GM12878 (cell line): ENCODE measurements at regions not wholly inside any gene's neighbourhood (a gene's known extent, or its start where the extent isn't known, plus 50 kb on each side); places are given as distances from the start of the nearest gene placed in this dataset.

Experiments used
- ATAC-seq: fragments of 200-7000 bp; cut with Tn5 transposase; 3 replicates; pipeline ENCODE4 v1.9.1; 2020; ENCODE audit warnings: mild to moderate bottlenecking, moderate library complexity
- BruUV-seq: library from RNA; stranded (reverse); fragments of 400-500 nt; replicated peaks from 2 replicates; lab custom pipeline; 2021; lab: Mats Ljungman, UMichigan
- CTCF ChIA-PET: fragments of 300-600 bp; sonication (Branson Sonifier 250); formaldehyde crosslinking; extraction: SDS; loops from one replicate; lab custom pipeline; 2021; ENCODE audit warnings: inconsistent platforms; lab: Yijun Ruan, JAX
- POLR2A ChIA-PET: fragments of 350-600 bp; formaldehyde crosslinking; extraction: SDS; loops from one replicate; lab custom pipeline; 2021; ENCODE audit warnings: inconsistent platforms; lab: Charles Lee
- RAD21 ChIA-PET: fragments of 300-600 bp; sonication (Branson Sonifier 250); formaldehyde crosslinking; loops from one replicate; lab custom pipeline; 2023; ENCODE audit warnings: antibody characterized with exemption; ENCODE audit not compliant: unreplicated experiment; lab: Charles Lee
- SMC1A ChIA-PET: fragments of 300-600 bp; sonication (Branson Sonifier 250); formaldehyde crosslinking; loops from one replicate; lab custom pipeline; 2023; ENCODE audit not compliant: unreplicated experiment, uncharacterized antibody; lab: Charles Lee
- DNase-seq: peaks from one replicate; pipeline ENCODE4 v3.0.0-alpha.2; 2011; ENCODE audit warnings: low read depth, low spot score
- FAIRE-seq: peaks from 3 replicates; lab custom pipeline; 2011; peaks lifted over from hg19 to GRCh38; lab: Jason Lieb, UNC
- H2AFZ ChIP-seq: 2 replicates; pipeline ENCODE4 v1.6.0; 2011; ENCODE audit warnings: low read depth, low read length, control low read depth; ENCODE audit not compliant: control insufficient read depth
- H3K27ac ChIP-seq: 2 replicates; pipeline ENCODE4 v1.5.1; 2011; ENCODE audit warnings: control low read depth; ENCODE audit not compliant: control insufficient read depth, insufficient read depth
- H3K27me3 ChIP-seq, 2 experiments: replicated peaks in 1 of 2; 2 replicates each; pipeline versions ENCODE4 v1.6.0 to v1.6.1; 2011; ENCODE audit warnings: low read length in 1 of 2; ENCODE audit not compliant: control insufficient read depth in 2 of 2, insufficient read depth in 2 of 2
- H3K36me3 ChIP-seq, 2 experiments: 2 replicates each; pipeline ENCODE4 v1.5.1; 2011; ENCODE audit warnings: low read length in 1 of 2; ENCODE audit not compliant: control insufficient read depth in 2 of 2, insufficient read depth in 2 of 2
- H3K4me1 ChIP-seq: 2 replicates; pipeline ENCODE4 v1.6.1; 2011; ENCODE audit warnings: mild to moderate bottlenecking, low read length, moderate library complexity, mixed read lengths; ENCODE audit not compliant: control insufficient read depth, insufficient read depth
- H3K4me2 ChIP-seq: 2 replicates; pipeline ENCODE4 v1.6.0; 2011; ENCODE audit warnings: control low read depth; ENCODE audit not compliant: control insufficient read depth, insufficient read depth
- H3K4me3 ChIP-seq: fragments of 200-600 bp; sonication (generic); 2 replicates; pipeline ENCODE4 v1.5.1; 2016
- H3K79me2 ChIP-seq: 2 replicates; pipeline ENCODE4 v1.6.0; 2011; ENCODE audit warnings: low read length; ENCODE audit not compliant: control insufficient read depth, insufficient read depth
- H3K9ac ChIP-seq: 2 replicates; pipeline ENCODE4 v1.8.0; 2011; ENCODE audit warnings: low read length, control low read depth, mixed read lengths; ENCODE audit not compliant: control insufficient read depth, insufficient read depth
- H3K9me3 ChIP-seq: replicated peaks from 3 replicates; pipeline ENCODE4 v1.5.1; 2011; ENCODE audit warnings: mild to moderate bottlenecking, low read length; ENCODE audit not compliant: control insufficient read depth, insufficient read depth
- H4K20me1 ChIP-seq: 2 replicates; pipeline ENCODE4 v1.6.0; 2011; ENCODE audit not compliant: control insufficient read depth, insufficient read depth
- CBX3 ChIP-seq: fragments of 200-600 bp; sonication (generic); IDR thresholded peaks from 2 replicates; pipeline ENCODE4 v1.6.1; 2016; ENCODE audit warnings: low read depth, borderline replicate concordance
- EP300 ChIP-seq, 2 experiments: fragments of 150-350 bp in 1 of 2; IDR thresholded peaks; 2 replicates each; pipeline ENCODE4 v1.6.1; 2011 to 2012; ENCODE audit warnings: low read depth in 2 of 2, low read length in 2 of 2, borderline replicate concordance in 1 of 2, improper control_type of control experiment in 1 of 2, inconsistent platforms in 1 of 2; ENCODE audit not compliant: control insufficient read depth in 1 of 2
- FOXM1 ChIP-seq: IDR thresholded peaks from 2 replicates; pipeline ENCODE4 v1.6.1; 2012; ENCODE audit warnings: low read depth, mild to moderate bottlenecking, inconsistent platforms, low read length, moderate library complexity
- IRF4 ChIP-seq: IDR thresholded peaks from 2 replicates; pipeline ENCODE4 v1.6.1; 2011; ENCODE audit warnings: low read depth, low read length
- KAT2A ChIP-seq: conservative IDR thresholded peaks from 2 replicates; pipeline ENCODE4 v1.6.1; 2011; ENCODE audit warnings: low read depth, low read length; ENCODE audit not compliant: control insufficient read depth
- MEF2A ChIP-seq: IDR thresholded peaks from 2 replicates; pipeline ENCODE4 v1.6.1; 2011; ENCODE audit warnings: low read depth, mild to moderate bottlenecking, low read length, moderate library complexity; ENCODE audit not compliant: insufficient read depth
- MTA2 ChIP-seq: fragments of 450-650 bp; IDR thresholded peaks from 2 replicates; pipeline ENCODE4 v1.6.1; 2016; ENCODE audit warnings: low read depth, mild to moderate bottlenecking, moderate library complexity
- MXI1 ChIP-seq: fragments of 150-350 bp; IDR thresholded peaks from 2 replicates; pipeline ENCODE4 v1.6.1; 2011; ENCODE audit warnings: low read depth, mild to moderate bottlenecking, inconsistent platforms, low read length, improper control_type of control experiment
- NFYB ChIP-seq: IDR thresholded peaks from 2 replicates; pipeline ENCODE4 v1.6.1; 2011; ENCODE audit warnings: low read depth, mild to moderate bottlenecking, low read length, improper control_type of control experiment, moderate library complexity; ENCODE audit not compliant: insufficient read depth
- NRF1 ChIP-seq: conservative IDR thresholded peaks from 2 replicates; pipeline ENCODE4 v1.6.1; 2011; ENCODE audit warnings: mild to moderate bottlenecking, low read depth, low read length, improper control_type of control experiment
- PAX5 ChIP-seq: IDR thresholded peaks from 2 replicates; pipeline ENCODE4 v1.6.1; 2011; ENCODE audit warnings: low read depth, low read length, borderline replicate concordance
- SMAD1 ChIP-seq: fragments of 450-650 bp; IDR thresholded peaks from 2 replicates; pipeline ENCODE4 v1.6.1; 2018; ENCODE audit warnings: mild to moderate bottlenecking, low read depth; ENCODE audit not compliant: partially characterized antibody
- SP1 ChIP-seq: IDR thresholded peaks from one replicate; pipeline ENCODE4 v1.6.1; 2011; ENCODE audit warnings: low read depth, low read length
- SREBF1 ChIP-seq: IDR thresholded peaks from 2 replicates; pipeline ENCODE4 v1.6.1; 2012; ENCODE audit warnings: mild to moderate bottlenecking, low read length
- ZNF274 ChIP-seq: IDR thresholded peaks from one replicate; pipeline ENCODE4 v1.8.0; 2011; ENCODE audit not compliant: insufficient read length, insufficient read depth
- in situ Hi-C: fragments of 300-500 bp; cut with MboI; formaldehyde crosslinking; loops from 9 replicates; pipeline ENCODE4 v1.14.3; 2018; ENCODE audit warnings: mixed read lengths
- intact Hi-C: fragments of 100-400 bp; cut with micrococcal nuclease; formaldehyde crosslinking; loops from one replicate; pipeline ENCODE4 v1.14.2; 2022; ENCODE audit not compliant: unreplicated experiment
- TF ChIP-seq, protein P1 (sequence below): fragments of 450-650 bp; IDR thresholded peaks from 2 replicates; pipeline ENCODE4 v1.6.1; 2017; ENCODE audit warnings: mild to moderate bottlenecking, moderate library complexity
- TF ChIP-seq, protein P2 (sequence below): IDR thresholded peaks from 2 replicates; pipeline ENCODE4 v1.6.1; 2011; ENCODE audit warnings: borderline replicate concordance, low read depth, mild to moderate bottlenecking, moderate library complexity, low read length; ENCODE audit not compliant: insufficient read depth, poor library complexity, severe bottlenecking
- TF ChIP-seq, protein P3 (sequence below): IDR thresholded peaks from 2 replicates; pipeline ENCODE4 v1.6.1; 2012; ENCODE audit warnings: low read depth, low read length, improper control_type of control experiment

DNA sequence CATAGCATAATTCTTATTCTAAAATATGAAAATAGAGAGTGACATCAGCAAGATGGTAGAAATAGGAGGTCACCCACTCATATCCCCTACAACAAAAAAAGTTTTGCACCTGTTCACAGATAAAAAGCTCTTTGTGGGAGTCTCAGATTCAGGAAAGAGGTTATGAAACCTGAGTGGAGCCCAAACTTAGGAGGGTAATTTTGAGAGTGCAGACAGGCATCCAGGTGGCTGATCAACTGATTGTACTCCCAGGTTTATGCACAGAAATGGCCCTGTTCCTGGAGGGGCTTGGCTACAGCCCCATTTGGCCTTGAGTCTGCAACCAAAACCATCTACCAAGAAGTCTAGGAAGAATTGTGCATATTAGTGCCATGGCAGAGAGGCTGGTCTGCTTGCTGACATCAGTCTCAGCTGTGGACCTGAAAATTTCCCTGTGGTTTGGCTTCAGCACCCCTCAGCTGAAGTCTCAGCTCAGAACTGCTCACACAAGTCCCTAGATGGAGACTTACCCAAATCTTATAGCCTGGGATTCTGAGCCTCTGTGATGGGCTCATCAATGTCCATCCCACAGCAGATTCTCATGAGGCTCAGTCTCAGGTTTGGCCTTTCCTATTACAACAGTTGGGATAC is 291.6 kb downstream of the IL20RB start:
- in situ Hi-C loops (no loop called here), intact Hi-C loops (no loop called here)
- Histone ChIP-seq H3K79me2 (no peaks in the 10 kb centered on the region), H3K36me3 (no peaks in the 10 kb centered on the region), H3K27ac (peak overlapping the region; percentile 48; the same call in 1 of the 2 replicates), H4K20me1 (no peaks in the 10 kb centered on the region), H3K27me3 (no peaks in the 10 kb centered on the region), H3K4me3 (no peak overlapping the region), H3K4me1 (peaks cover 8% of the 10 kb centered on the region), H3K9me3 (no peaks in the 10 kb centered on the region; the same call in 2 of the 3 replicates), H3K4me2 (peak overlapping the region; percentile 2; the same call in 1 of the 2 replicates), H2AFZ (no peak overlapping the region), H3K9ac (no peak overlapping the region)
- peak; percentile 30 for DNase-seq
- POLR2A ChIA-PET, result no interaction called here
- RAD21 ChIA-PET, result no interaction called here
- ATAC-seq, result peak; percentile 81
- SMC1A ChIA-PET, result no interaction called here
- CTCF ChIA-PET, result no interaction called here
- FAIRE-seq, result no peak
- BruUV-seq, result no TSS peak
- TF ChIP-seq PAX5 (no peak), ZNF274 (no peak), FOXM1 (peak; percentile 65; the same call in 1 of the 2 replicates), IRF4 (peak; percentile 7; the same call in 1 of the 2 replicates), KAT2A (no peak), NRF1 (no peak), MXI1 (no peak), EP300 (IDR thresholded peaks at IDR 0.05; ENCODE audit: borderline replicate concordance in 1 of 2, control insufficient read depth in 1 of 2, low read depth in 2 of 2, low read length in 2 of 2) (peak in 1 of 2 experiments; percentile 25; a peak in 1 of 4 replicates), MEF2A (peak; percentile 86), CBX3 (no peak), MTA2 (no peak), SMAD1 (no peak), SP1 (no peak), SREBF1 (no peak), NFYB (no peak)
- TF ChIP-seq, protein P1, sequence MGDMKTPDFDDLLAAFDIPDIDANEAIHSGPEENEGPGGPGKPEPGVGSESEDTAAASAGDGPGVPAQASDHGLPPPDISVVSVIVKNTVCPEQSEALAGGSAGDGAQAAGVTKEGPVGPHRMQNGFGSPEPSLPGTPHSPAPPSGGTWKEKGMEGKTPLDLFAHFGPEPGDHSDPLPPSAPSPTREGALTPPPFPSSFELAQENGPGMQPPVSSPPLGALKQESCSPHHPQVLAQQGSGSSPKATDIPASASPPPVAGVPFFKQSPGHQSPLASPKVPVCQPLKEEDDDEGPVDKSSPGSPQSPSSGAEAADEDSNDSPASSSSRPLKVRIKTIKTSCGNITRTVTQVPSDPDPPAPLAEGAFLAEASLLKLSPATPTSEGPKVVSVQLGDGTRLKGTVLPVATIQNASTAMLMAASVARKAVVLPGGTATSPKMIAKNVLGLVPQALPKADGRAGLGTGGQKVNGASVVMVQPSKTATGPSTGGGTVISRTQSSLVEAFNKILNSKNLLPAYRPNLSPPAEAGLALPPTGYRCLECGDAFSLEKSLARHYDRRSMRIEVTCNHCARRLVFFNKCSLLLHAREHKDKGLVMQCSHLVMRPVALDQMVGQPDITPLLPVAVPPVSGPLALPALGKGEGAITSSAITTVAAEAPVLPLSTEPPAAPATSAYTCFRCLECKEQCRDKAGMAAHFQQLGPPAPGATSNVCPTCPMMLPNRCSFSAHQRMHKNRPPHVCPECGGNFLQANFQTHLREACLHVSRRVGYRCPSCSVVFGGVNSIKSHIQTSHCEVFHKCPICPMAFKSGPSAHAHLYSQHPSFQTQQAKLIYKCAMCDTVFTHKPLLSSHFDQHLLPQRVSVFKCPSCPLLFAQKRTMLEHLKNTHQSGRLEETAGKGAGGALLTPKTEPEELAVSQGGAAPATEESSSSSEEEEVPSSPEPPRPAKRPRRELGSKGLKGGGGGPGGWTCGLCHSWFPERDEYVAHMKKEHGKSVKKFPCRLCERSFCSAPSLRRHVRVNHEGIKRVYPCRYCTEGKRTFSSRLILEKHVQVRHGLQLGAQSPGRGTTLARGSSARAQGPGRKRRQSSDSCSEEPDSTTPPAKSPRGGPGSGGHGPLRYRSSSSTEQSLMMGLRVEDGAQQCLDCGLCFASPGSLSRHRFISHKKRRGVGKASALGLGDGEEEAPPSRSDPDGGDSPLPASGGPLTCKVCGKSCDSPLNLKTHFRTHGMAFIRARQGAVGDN, result no peak
- TF ChIP-seq, protein P2, sequence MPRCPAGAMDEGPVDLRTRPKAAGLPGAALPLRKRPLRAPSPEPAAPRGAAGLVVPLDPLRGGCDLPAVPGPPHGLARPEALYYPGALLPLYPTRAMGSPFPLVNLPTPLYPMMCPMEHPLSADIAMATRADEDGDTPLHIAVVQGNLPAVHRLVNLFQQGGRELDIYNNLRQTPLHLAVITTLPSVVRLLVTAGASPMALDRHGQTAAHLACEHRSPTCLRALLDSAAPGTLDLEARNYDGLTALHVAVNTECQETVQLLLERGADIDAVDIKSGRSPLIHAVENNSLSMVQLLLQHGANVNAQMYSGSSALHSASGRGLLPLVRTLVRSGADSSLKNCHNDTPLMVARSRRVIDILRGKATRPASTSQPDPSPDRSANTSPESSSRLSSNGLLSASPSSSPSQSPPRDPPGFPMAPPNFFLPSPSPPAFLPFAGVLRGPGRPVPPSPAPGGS, result no peak
- TF ChIP-seq, protein P3, sequence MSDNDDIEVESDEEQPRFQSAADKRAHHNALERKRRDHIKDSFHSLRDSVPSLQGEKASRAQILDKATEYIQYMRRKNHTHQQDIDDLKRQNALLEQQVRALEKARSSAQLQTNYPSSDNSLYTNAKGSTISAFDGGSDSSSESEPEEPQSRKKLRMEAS, result no peak
